Mucosa of rectum (tissue), 2 donors: ENCODE measurements at regions not wholly inside any gene's neighbourhood (a gene's known extent, or its start where the extent isn't known, plus 50 kb on each side); places are given as distances from the start of the nearest gene placed in this dataset.
"Not testable (repeated sequence)": the region's sequence is repeated elsewhere in the genome, so short reads cannot be mapped to it uniquely, and the experiment has no call there.

Experiments used
- H3K27ac ChIP-seq, 2 donors: one replicate each; pipeline ENCODE4 v1.7.0; 2013; ENCODE audit warnings: inconsistent platforms in 2 of 2, low read depth in 2 of 2, low read length in 2 of 2
- H3K27me3 ChIP-seq, 2 donors: one replicate each; pipeline ENCODE4 v1.7.0; 2013; ENCODE audit warnings: low read length in 2 of 2; ENCODE audit not compliant: control insufficient read depth in 2 of 2, insufficient read depth in 2 of 2
- H3K36me3 ChIP-seq, 2 donors: one replicate each; pipeline ENCODE4 v1.7.0; 2013; ENCODE audit warnings: low read length in 2 of 2; ENCODE audit not compliant: control insufficient read depth in 2 of 2, insufficient read depth in 2 of 2
- H3K4me1 ChIP-seq, 2 donors: one replicate each; pipeline ENCODE4 v1.7.0; 2013; ENCODE audit warnings: low read length in 2 of 2, mild to moderate bottlenecking in 1 of 2; ENCODE audit not compliant: control insufficient read depth in 2 of 2, insufficient read depth in 2 of 2
- H3K4me3 ChIP-seq, 2 donors: one replicate each; pipeline ENCODE4 v1.7.0; 2013; ENCODE audit warnings: low read length in 2 of 2
- H3K9ac ChIP-seq, 2 donors: one replicate each; pipeline ENCODE4 v1.7.0; 2013; ENCODE audit warnings: low read length in 2 of 2, low read depth in 1 of 2, mild to moderate bottlenecking in 1 of 2
- H3K9me3 ChIP-seq, 2 donors: one replicate each; pipeline ENCODE4 v1.7.0; 2013; ENCODE audit warnings: low read length in 2 of 2; ENCODE audit not compliant: control insufficient read depth in 2 of 2
- donor health status: healthy.
- donor health status: Normal muscosa, but diverticular disease.

DNA sequence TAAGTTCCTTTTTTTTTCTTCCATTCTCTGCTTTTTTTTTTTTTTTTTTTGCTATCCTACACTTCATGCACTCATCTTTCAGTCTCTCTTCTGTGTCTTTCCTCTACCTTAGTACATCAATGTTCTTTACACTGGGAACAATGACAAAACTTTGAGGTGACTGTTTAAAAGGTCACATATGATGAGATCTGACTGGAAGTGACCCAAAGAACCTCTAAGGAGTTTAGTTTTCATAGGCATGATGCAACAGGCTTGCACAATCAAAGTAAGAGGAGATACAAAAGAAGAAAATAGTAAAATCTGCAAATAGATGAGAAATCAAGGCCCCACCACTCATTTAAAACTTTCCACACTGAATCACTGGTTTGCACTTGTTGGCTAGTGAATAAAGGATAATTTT lies 840.8 kb downstream of the TBC1D32 start:
- H3K4me3 ChIP-seq: no peak overlapping the region
- H3K36me3 ChIP-seq: no peaks in the 10 kb centered on the region
- H3K27me3 ChIP-seq: no peaks in the 10 kb centered on the region
- no peaks in the 10 kb centered on the region for H3K4me1 ChIP-seq
- H3K9me3 ChIP-seq: no peaks in the 10 kb centered on the region
- no peak overlapping the region for H3K9ac ChIP-seq
- no peak overlapping the region for H3K27ac ChIP-seq

DNA sequence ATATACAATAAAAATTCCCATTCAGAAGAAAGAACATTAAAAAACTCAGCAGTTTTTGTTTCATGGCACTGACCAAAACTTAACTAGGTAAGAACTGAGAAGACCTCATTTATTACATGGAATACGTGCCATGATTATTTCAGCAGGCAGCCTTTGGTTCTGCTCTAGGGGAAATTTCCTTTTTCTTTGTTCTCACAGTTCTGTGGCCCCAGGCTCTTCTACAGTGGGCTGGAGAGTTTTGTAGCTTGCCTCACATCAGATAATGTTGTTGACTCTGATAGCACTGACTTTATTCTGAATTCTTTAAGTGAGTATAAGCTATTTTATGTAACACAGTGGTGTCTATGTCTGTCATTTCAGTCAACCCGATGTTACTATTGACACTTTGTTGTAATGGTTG lies 844.3 kb downstream of the TBC1D32 start:
- Histone ChIP-seq H3K27me3 (no peaks in the 10 kb centered on the region), H3K27ac (no peak overlapping the region), H3K9ac (no peak overlapping the region), H3K4me1 (no peaks in the 10 kb centered on the region), H3K36me3 (no peaks in the 10 kb centered on the region), H3K9me3 (no peaks in the 10 kb centered on the region), H3K4me3 (no peak overlapping the region)

DNA sequence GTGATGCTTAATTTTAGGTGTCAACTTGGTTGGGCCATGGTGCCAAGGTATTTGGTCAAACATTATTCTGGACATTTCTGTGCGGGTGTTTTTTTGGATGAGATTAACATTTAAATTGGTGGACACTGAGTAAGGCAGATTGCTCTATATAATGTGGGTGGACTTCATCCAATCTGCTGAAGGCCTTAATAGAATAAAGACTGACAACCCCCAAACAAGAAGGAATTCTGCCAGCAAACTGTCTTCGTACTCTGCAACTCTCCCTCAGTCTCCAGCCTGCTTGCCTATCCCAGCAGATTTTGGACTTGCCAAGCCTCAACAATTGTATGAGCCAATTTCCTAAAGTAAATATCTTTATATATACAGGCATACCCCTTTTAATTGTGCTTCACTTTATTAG lies 850.1 kb downstream of the TBC1D32 start:
- H3K27ac ChIP-seq: no peak overlapping the region
- no peak overlapping the region for H3K9ac ChIP-seq
- peaks cover 0 to 3% of the 10 kb centered on the region in 2 donors for H3K9me3 ChIP-seq
- H3K4me3 ChIP-seq: no peak overlapping the region
- no peaks in the 10 kb centered on the region for H3K27me3 ChIP-seq
- H3K36me3 ChIP-seq: no peaks in the 10 kb centered on the region
- no peaks in the 10 kb centered on the region for H3K4me1 ChIP-seq

DNA sequence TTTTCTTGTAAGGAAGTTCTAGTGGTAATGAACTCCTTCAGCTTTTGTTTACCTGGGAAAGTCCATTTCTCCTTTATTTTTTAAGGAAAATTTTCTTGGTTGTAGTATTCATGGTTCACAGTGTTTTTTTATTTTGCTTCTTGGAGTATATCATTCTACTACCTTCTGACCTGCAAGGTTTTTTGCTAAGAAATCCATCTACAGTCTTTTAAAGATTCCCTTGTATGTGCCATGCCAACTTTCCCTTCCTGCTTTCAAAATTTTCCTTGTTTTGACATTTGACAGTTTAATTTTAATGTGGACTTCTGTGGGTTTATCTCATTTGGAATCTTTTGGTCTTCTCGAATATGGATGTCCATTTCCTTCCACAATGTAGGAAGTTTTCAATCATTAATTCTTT lies 855.6 kb downstream of the TBC1D32 start:
- no peaks in the 10 kb centered on the region for H3K4me1 ChIP-seq

DNA sequence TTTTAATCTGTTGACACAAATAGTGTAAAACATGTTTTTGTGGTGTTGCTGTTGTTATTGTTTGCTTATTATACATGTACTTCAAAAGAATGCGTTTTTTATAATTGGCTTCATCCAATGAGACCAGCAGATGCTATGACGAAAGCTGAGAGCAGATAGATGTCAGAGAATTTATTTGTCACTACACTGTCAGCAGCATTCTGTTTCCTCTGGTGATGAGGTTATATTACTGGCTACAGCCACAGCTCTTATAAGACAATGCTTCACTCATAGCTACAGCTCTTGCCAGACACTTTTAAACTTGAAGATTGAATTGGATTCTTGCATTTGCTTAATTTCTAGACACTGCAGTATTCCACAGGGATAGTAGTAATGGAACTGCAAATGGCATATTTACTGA lies 860.5 kb downstream of the TBC1D32 start:
- no peaks in the 10 kb centered on the region for H3K4me1 ChIP-seq
- H3K27me3 ChIP-seq: no peaks in the 10 kb centered on the region
- H3K36me3 ChIP-seq: no peaks in the 10 kb centered on the region
- no peak overlapping the region for H3K27ac ChIP-seq
- no peak overlapping the region for H3K9ac ChIP-seq
- no peak overlapping the region for H3K4me3 ChIP-seq
- H3K9me3 ChIP-seq: no peaks in the 10 kb centered on the region

More for the DNA sequence above, 855.6 kb downstream of the TBC1D32 start:
- Histone ChIP-seq H3K9me3 (peaks cover 0 to 3% of the 10 kb centered on the region in 2 donors), H3K27ac (no peak overlapping the region), H3K9ac (no peak overlapping the region), H3K4me3 (no peak overlapping the region), H3K27me3 (no peaks in the 10 kb centered on the region), H3K36me3 (no peaks in the 10 kb centered on the region)

DNA sequence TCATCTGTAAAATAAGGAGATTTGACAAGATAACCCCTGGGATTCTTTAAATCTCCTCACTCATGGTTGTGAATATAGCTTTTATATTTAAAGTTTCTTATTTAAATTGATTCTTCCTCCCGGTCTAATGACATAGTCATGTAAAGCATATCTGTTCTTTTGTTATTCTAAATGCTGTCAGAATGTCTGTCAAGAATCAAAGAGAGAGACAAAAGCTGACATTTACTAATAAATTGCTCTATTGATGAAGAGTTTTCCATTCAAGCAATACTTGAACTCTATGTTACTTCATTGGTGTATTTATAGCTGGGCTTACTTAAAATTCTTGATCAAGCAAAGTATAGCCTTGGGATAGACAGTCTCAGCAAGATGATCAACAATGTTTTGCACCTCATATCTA lies 865.8 kb downstream of the TBC1D32 start:
- Histone ChIP-seq H3K36me3 (no peaks in the 10 kb centered on the region), H3K4me1 (no peaks in the 10 kb centered on the region), H3K27ac (no peak overlapping the region), H3K27me3 (no peaks in the 10 kb centered on the region), H3K4me3 (no peak overlapping the region), H3K9ac (no peak overlapping the region), H3K9me3 (no peaks in the 10 kb centered on the region)

DNA sequence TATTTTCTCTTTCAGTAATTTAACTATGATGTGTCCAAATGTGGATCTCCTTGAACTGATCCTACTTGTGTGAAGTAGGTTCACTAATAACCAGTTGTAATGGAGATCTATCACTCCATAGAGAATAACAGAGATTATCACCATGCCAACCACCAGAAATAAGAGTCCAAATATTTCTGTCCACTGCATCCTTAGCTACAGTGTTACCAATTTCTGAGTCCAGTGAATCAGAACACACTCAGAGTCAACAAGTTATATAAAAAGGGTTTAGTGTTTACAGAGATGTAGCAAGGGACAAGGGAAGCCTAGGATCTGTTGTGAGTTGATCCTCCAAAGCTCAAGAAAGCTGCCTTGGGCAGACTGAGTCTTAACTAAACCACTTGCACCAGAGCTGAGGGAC lies 882.8 kb downstream of the TBC1D32 start:
- H3K4me1 ChIP-seq: no peaks in the 10 kb centered on the region
- no peaks in the 10 kb centered on the region for H3K9me3 ChIP-seq
- no peak overlapping the region for H3K27ac ChIP-seq

DNA sequence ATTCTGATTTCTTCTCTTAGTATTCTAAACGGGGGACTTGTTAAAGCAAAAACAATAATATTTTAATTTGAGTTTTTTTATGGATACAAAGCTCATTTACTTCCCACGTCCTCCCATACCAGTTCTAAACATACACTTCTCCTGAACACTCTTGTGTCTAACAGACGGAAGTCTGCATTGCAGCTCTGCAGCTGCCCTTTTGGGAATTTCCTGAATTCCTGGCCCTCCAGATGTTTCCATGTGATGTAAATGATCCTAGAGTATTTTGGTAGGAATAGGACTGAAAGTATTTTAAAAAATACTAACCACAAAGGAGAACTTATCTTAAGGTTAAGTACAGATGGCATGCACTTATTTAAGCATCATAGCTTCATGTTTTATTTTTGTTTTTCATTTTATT lies 886.7 kb downstream of the TBC1D32 start:
- no peaks in the 10 kb centered on the region for H3K36me3 ChIP-seq
- no peak overlapping the region for H3K9ac ChIP-seq

More for the DNA sequence above, 882.8 kb downstream of the TBC1D32 start:
- Histone ChIP-seq H3K4me3 (no peak overlapping the region), H3K27me3 (no peaks in the 10 kb centered on the region), H3K36me3 (no peaks in the 10 kb centered on the region), H3K9ac (no peak overlapping the region)

DNA sequence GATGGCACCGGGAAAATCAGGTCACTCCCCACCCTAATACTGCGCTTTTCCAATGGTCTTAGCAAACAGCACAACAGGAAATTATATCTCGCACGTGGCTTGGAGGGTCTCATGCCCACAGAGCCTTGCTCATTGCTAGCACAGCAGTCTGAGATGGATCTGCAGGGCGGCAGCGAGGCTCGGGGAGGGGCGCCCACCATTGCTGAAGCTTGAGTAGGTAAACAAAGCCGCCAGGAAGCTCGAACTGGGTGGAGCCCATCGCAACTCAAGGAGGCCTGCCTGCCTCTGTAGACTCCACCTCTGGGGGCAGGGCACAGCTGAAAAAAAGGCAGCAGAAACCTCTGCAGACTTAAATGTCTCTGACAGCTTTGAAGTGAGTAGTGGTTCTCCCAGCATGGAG lies 901.4 kb downstream of the TBC1D32 start:
- H3K27me3 ChIP-seq, H3K4me1 ChIP-seq, H3K9me3 ChIP-seq, H3K36me3 ChIP-seq, H3K27ac ChIP-seq, H3K9ac ChIP-seq, H3K4me3 ChIP-seq: not testable (repeated sequence)

More for the DNA sequence above, 886.7 kb downstream of the TBC1D32 start:
- Histone ChIP-seq H3K4me3 (no peak overlapping the region), H3K9me3 (no peaks in the 10 kb centered on the region), H3K27ac (no peak overlapping the region), H3K27me3 (no peaks in the 10 kb centered on the region), H3K4me1 (no peaks in the 10 kb centered on the region)

DNA sequence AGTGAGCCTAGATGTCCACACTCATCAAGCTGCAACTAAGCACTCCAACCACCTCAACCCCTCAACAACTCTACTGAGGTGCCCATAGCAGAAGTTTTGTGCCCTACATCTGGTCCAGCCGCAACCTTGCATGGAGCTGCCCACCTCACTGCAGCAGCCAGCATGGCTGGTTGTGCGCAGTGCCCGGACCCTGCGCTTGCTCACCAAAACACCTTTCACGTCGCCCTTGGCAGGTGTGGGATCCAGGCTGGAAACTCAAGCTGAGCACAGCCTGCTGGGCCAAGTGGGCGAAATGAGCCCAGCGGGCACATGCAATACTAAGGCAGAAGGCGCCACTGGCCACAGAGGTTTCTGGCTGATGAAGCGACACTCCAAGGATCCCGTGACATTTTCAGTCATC lies 902.4 kb downstream of the TBC1D32 start:
- Histone ChIP-seq H3K36me3 (no peaks in the 10 kb centered on the region), H3K4me3 (no peak overlapping the region), H3K4me1 (no peaks in the 10 kb centered on the region), H3K27ac (no peak overlapping the region), H3K27me3 (no peaks in the 10 kb centered on the region), H3K9ac (no peak overlapping the region), H3K9me3 (no peaks in the 10 kb centered on the region)

DNA sequence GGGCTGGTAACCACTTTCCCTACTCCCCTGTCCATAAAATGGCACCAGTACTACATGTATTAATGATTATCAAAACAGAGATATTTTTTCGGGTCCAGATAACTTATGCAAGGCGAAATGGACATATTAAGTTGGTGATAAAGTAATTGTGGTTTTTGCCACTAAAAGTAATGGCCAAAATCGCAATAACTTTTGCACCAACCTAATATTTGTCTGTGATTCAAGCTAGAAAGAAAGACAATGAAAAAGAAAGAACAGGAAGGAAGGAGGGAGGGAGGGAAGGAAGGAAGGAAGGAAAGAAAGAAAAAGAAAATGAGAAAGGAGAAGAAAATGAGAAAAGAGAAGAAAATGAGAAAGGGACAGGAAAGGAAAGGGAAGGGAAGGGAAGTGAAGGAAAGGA lies 922.9 kb downstream of the TBC1D32 start:
- Histone ChIP-seq H3K27ac (no peak overlapping the region), H3K4me1 (no peaks in the 10 kb centered on the region), H3K27me3 (no peaks in the 10 kb centered on the region), H3K4me3 (no peak overlapping the region), H3K36me3 (no peaks in the 10 kb centered on the region), H3K9ac (no peak overlapping the region), H3K9me3 (no peaks in the 10 kb centered on the region)
